ENCODE measurements at regions not wholly inside any gene's neighbourhood (a gene's known extent, or its start where the extent isn't known, plus 50 kb on each side); places are given as distances from the start of the nearest gene placed in this dataset.
"Not testable (repeated sequence)": the region's sequence is repeated elsewhere in the genome, so short reads cannot be mapped to it uniquely, and the experiment has no call there.

GRCh38 chr6:102911571-102911970, 1518.1 kb downstream of the GRIK2 start:
- Histone ChIP-seq H3K36me3 (ENCODE audit: control insufficient read depth in 1 of 2, insufficient read depth in 2 of 2, low read depth in 1 of 2, low read length in 2 of 2) (no peaks in the 10 kb centered on the region), H2BK15ac (ENCODE audit: low read depth, poor library complexity, severe bottlenecking) (no peak overlapping the region), H4K8ac (ENCODE audit: low read length) (no peak overlapping the region), H2BK5ac (ENCODE audit: low read depth, low read length, poor library complexity, severe bottlenecking) (no peak overlapping the region), H3K18ac (ENCODE audit: low read depth in 1 of 2, low read length in 2 of 2) (no peak overlapping the region), H3K14ac (ENCODE audit: low read length in 2 of 2) (no peak overlapping the region), H3K4me1 (ENCODE audit: control insufficient read depth, insufficient read depth, low read depth, low read length) (no peaks in the 10 kb centered on the region), H3K4me3 (ENCODE audit: insufficient read depth in 1 of 2, low read depth in 1 of 2, low read length in 2 of 2) (no peak overlapping the region), H2BK12ac (ENCODE audit: low read length in 2 of 2) (no peak overlapping the region), H2AFZ (ENCODE audit: low read depth, low read length) (no peak overlapping the region), H3K79me1 (replicated peaks; ENCODE audit: low read length, poor library complexity, severe bottlenecking) (no peaks in the 10 kb centered on the region), H3K9ac (ENCODE audit: low read length) (no peak overlapping the region), H3K4ac (ENCODE audit: low read depth in 1 of 2, low read length in 2 of 2) (no peak overlapping the region), H2BK120ac (ENCODE audit: low read depth, low read length) (no peak overlapping the region), H3K4me2 (ENCODE audit: low read length, poor library complexity, severe bottlenecking) (no peak overlapping the region), H3K27ac (ENCODE audit: low read length, poor library complexity, severe bottlenecking) (no peak overlapping the region), H3K23ac (ENCODE audit: low read length in 2 of 2) (no peak overlapping the region), H4K91ac (ENCODE audit: low read length) (no peak overlapping the region), H3K9me3 (ENCODE audit: control insufficient read depth, low read length) (peaks cover 7% of the 10 kb centered on the region), H3K27me3 (ENCODE audit: control insufficient read depth in 1 of 2, insufficient read depth in 1 of 2, low read length in 2 of 2) (no peaks in the 10 kb centered on the region), H2AK5ac (ENCODE audit: low read length, severe bottlenecking) (no peak overlapping the region)
- no peak for DNase-seq

GRCh38 chr6:102910701-102911139, 1517.2 kb downstream of the GRIK2 start:
- H3K18ac ChIP-seq (ENCODE audit: low read depth in 1 of 2, low read length in 2 of 2); H4K8ac ChIP-seq (ENCODE audit: low read length); H3K27ac ChIP-seq (ENCODE audit: low read length, poor library complexity, severe bottlenecking); H3K4me3 ChIP-seq (ENCODE audit: insufficient read depth in 1 of 2, low read depth in 1 of 2, low read length in 2 of 2); H3K14ac ChIP-seq (ENCODE audit: low read length in 2 of 2); H3K4me1 ChIP-seq (ENCODE audit: control insufficient read depth, insufficient read depth, low read depth, low read length); H2BK15ac ChIP-seq (ENCODE audit: low read depth, poor library complexity, severe bottlenecking); H3K79me1 ChIP-seq (replicated peaks; ENCODE audit: low read length, poor library complexity, severe bottlenecking); DNase-seq; H2BK12ac ChIP-seq (ENCODE audit: low read length in 2 of 2); H3K9me3 ChIP-seq (ENCODE audit: control insufficient read depth, low read length); H3K4me2 ChIP-seq (ENCODE audit: low read length, poor library complexity, severe bottlenecking); H3K4ac ChIP-seq (ENCODE audit: low read depth in 1 of 2, low read length in 2 of 2); H2BK120ac ChIP-seq (ENCODE audit: low read depth, low read length); H2BK5ac ChIP-seq (ENCODE audit: low read depth, low read length, poor library complexity, severe bottlenecking); H2AK5ac ChIP-seq (ENCODE audit: low read length, severe bottlenecking); H4K91ac ChIP-seq (ENCODE audit: low read length); H3K9ac ChIP-seq (ENCODE audit: low read length); H3K27me3 ChIP-seq (ENCODE audit: control insufficient read depth in 1 of 2, insufficient read depth in 1 of 2, low read length in 2 of 2); H3K36me3 ChIP-seq (ENCODE audit: control insufficient read depth in 1 of 2, insufficient read depth in 2 of 2, low read depth in 1 of 2, low read length in 2 of 2); H3K23ac ChIP-seq (ENCODE audit: low read length in 2 of 2); H2AFZ ChIP-seq (ENCODE audit: low read depth, low read length): not testable (repeated sequence)
- WGBS = 93% methylated on average over 38 of the region's 38 CpGs

GRCh38 chr6:102907181-102907580, 1513.7 kb downstream of the GRIK2 start:
- WGBS = 63% methylated on average over 6 of the region's 6 CpGs
- Histone ChIP-seq H3K9me3 (ENCODE audit: control insufficient read depth, low read length) (peaks cover 9% of the 10 kb centered on the region), H3K79me1 (replicated peaks; ENCODE audit: low read length, poor library complexity, severe bottlenecking) (no peaks in the 10 kb centered on the region)

GRCh38 chr6:102902471-102902870, 1509.0 kb downstream of the GRIK2 start:
- H2BK5ac ChIP-seq (ENCODE audit: low read depth, low read length, poor library complexity, severe bottlenecking) = no peak overlapping the region
- no peak overlapping the region for H3K4me2 ChIP-seq (ENCODE audit: low read length, poor library complexity, severe bottlenecking)
- H3K18ac ChIP-seq (ENCODE audit: low read depth in 1 of 2, low read length in 2 of 2) = no peak overlapping the region
- no peaks in the 10 kb centered on the region for H3K36me3 ChIP-seq (ENCODE audit: control insufficient read depth in 1 of 2, insufficient read depth in 2 of 2, low read depth in 1 of 2, low read length in 2 of 2)
- H3K27me3 ChIP-seq (ENCODE audit: control insufficient read depth in 1 of 2, insufficient read depth in 1 of 2, low read length in 2 of 2) = no peaks in the 10 kb centered on the region
- WGBS = 63% methylated on average over 1 of the region's 1 CpG
- no peak overlapping the region for H3K4ac ChIP-seq (ENCODE audit: low read depth in 1 of 2, low read length in 2 of 2)
- H3K79me1 ChIP-seq (replicated peaks; ENCODE audit: low read length, poor library complexity, severe bottlenecking) = no peaks in the 10 kb centered on the region
- H3K9ac ChIP-seq (ENCODE audit: low read length) = no peak overlapping the region
- H3K9me3 ChIP-seq (ENCODE audit: control insufficient read depth, low read length) = peaks cover 7% of the 10 kb centered on the region
- no peak overlapping the region for H3K23ac ChIP-seq (ENCODE audit: low read length in 2 of 2)
- H4K8ac ChIP-seq (ENCODE audit: low read length) = no peak overlapping the region
- no peak overlapping the region for H3K27ac ChIP-seq (ENCODE audit: low read length, poor library complexity, severe bottlenecking)
- DNase-seq = no peak
- H3K4me1 ChIP-seq (ENCODE audit: control insufficient read depth, insufficient read depth, low read depth, low read length) = no peaks in the 10 kb centered on the region
- no peak overlapping the region for H2BK12ac ChIP-seq (ENCODE audit: low read length in 2 of 2)
- no peak overlapping the region for H4K91ac ChIP-seq (ENCODE audit: low read length)
- no peak overlapping the region for H3K14ac ChIP-seq (ENCODE audit: low read length in 2 of 2)
- H2AFZ ChIP-seq (ENCODE audit: low read depth, low read length) = no peak overlapping the region
- no peak overlapping the region for H2BK15ac ChIP-seq (ENCODE audit: low read depth, poor library complexity, severe bottlenecking)
- no peak overlapping the region for H2AK5ac ChIP-seq (ENCODE audit: low read length, severe bottlenecking)
- H2BK120ac ChIP-seq (ENCODE audit: low read depth, low read length) = no peak overlapping the region
- no peak overlapping the region for H3K4me3 ChIP-seq (ENCODE audit: insufficient read depth in 1 of 2, low read depth in 1 of 2, low read length in 2 of 2)

More at GRCh38 chr6:102907181-102907580, 1513.7 kb downstream of the GRIK2 start:
- Histone ChIP-seq H3K4ac (ENCODE audit: low read depth in 1 of 2, low read length in 2 of 2) (no peak overlapping the region), H4K8ac (ENCODE audit: low read length) (no peak overlapping the region), H2AFZ (ENCODE audit: low read depth, low read length) (no peak overlapping the region), H2BK12ac (ENCODE audit: low read length in 2 of 2) (no peak overlapping the region), H2BK15ac (ENCODE audit: low read depth, poor library complexity, severe bottlenecking) (no peak overlapping the region), H3K18ac (ENCODE audit: low read depth in 1 of 2, low read length in 2 of 2) (no peak overlapping the region), H4K91ac (ENCODE audit: low read length) (no peak overlapping the region), H3K36me3 (ENCODE audit: control insufficient read depth in 1 of 2, insufficient read depth in 2 of 2, low read depth in 1 of 2, low read length in 2 of 2) (no peaks in the 10 kb centered on the region), H3K27ac (ENCODE audit: low read length, poor library complexity, severe bottlenecking) (no peak overlapping the region), H2AK5ac (ENCODE audit: low read length, severe bottlenecking) (no peak overlapping the region), H2BK120ac (ENCODE audit: low read depth, low read length) (no peak overlapping the region), H2BK5ac (ENCODE audit: low read depth, low read length, poor library complexity, severe bottlenecking) (no peak overlapping the region), H3K14ac (ENCODE audit: low read length in 2 of 2) (no peak overlapping the region), H3K23ac (ENCODE audit: low read length in 2 of 2) (no peak overlapping the region), H3K4me3 (ENCODE audit: insufficient read depth in 1 of 2, low read depth in 1 of 2, low read length in 2 of 2) (no peak overlapping the region), H3K9ac (ENCODE audit: low read length) (no peak overlapping the region), H3K4me2 (ENCODE audit: low read length, poor library complexity, severe bottlenecking) (no peak overlapping the region), H3K4me1 (ENCODE audit: control insufficient read depth, insufficient read depth, low read depth, low read length) (no peaks in the 10 kb centered on the region), H3K27me3 (ENCODE audit: control insufficient read depth in 1 of 2, insufficient read depth in 1 of 2, low read length in 2 of 2) (no peaks in the 10 kb centered on the region)
- no peak for DNase-seq

Data from mesenchymal stem cell (in vitro differentiated cells and primary cell).